Gastroesophageal sphincter (tissue), 3 donors: ENCODE measurements at regions not wholly inside any gene's neighbourhood (a gene's known extent, or its start where the extent isn't known, plus 50 kb on each side); places are given as distances from the start of the nearest gene placed in this dataset.

Experiments used
- POLR2AphosphoS5 ChIP-seq: sonication (generic); formaldehyde crosslinking; IDR thresholded peaks from one replicate; pipeline ENCODE4 v1.6.1; 2017; ENCODE audit warnings: antibody characterized with exemption
- TF ChIP-seq, protein P1 (sequence below), 4 experiments: fragments of 200-600 bp in 2 of 4; fragments of 450-650 bp in 2 of 4; sonication (generic) in 1 of 4; IDR thresholded peaks; one replicate each; pipeline ENCODE4 v1.5.1; 2017 to 2019; ENCODE audit warnings: antibody characterized with exemption in 4 of 4, mild to moderate bottlenecking in 2 of 4, moderate library complexity in 2 of 4

DNA sequence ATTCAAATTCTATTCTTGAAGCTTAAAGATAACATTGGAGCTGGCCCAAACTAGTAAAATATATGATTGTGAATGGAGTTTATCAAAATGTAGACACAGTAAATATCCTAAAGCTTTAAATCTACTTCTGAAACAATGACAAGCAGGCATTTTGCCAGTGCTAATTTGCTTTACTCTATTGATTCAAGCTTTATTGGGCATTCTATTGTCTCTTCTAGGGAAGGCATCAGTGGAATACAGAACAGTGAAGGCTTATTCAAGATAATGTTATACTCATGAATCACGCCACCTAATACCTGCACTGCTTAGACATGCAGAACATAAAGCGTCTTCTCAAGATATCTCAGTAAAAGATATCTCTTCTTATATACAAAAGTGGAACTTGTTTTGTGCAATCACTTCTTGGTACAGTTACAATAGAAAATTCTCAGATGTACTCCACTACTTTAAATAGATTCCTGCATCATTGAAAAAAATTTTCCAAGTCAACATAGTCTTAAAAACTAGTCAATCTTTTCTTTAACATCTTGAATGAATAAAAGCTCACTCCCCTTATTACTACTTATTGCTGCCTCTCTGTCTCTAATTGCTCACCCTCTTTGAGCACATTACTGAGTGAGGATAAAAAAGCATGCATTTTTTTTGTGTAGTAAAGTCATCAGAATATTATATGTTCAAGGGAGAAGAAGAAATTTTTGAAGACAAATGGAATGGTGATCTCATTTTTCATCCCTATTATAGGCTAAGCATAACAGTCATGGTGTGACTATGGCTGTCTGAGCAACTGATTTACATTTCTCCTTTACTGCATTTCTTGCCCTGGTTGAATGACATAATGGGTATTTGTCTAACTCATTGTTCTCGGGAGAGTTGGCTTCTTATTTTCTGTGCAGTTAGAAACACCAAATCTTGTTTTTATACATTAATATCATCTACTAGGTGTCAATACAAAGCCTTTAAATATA is 98.0 kb upstream of the E2F7 start:
- TF ChIP-seq POLR2AphosphoS5 = no peak
- TF ChIP-seq, protein P1, sequence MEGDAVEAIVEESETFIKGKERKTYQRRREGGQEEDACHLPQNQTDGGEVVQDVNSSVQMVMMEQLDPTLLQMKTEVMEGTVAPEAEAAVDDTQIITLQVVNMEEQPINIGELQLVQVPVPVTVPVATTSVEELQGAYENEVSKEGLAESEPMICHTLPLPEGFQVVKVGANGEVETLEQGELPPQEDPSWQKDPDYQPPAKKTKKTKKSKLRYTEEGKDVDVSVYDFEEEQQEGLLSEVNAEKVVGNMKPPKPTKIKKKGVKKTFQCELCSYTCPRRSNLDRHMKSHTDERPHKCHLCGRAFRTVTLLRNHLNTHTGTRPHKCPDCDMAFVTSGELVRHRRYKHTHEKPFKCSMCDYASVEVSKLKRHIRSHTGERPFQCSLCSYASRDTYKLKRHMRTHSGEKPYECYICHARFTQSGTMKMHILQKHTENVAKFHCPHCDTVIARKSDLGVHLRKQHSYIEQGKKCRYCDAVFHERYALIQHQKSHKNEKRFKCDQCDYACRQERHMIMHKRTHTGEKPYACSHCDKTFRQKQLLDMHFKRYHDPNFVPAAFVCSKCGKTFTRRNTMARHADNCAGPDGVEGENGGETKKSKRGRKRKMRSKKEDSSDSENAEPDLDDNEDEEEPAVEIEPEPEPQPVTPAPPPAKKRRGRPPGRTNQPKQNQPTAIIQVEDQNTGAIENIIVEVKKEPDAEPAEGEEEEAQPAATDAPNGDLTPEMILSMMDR (IDR thresholded peaks at IDR 0.05) = no peak
